GM20000 (cell line): ENCODE measurements at regions not wholly inside any gene's neighbourhood (a gene's known extent, or its start where the extent isn't known, plus 50 kb on each side); places are given as distances from the start of the nearest gene placed in this dataset.

Source experiments
- DNase-seq: peaks from one replicate; pipeline ENCODE4 v3.0.0; 2012; ENCODE audit warnings: low spot score
- TF ChIP-seq, protein P1 (sequence below): IDR thresholded peaks from 2 replicates; pipeline ENCODE4 v1.5.1; 2012; ENCODE audit warnings: mild to moderate bottlenecking, control low read depth; ENCODE audit errors: extremely low read depth, missing control alignments

- TF ChIP-seq, protein P1, sequence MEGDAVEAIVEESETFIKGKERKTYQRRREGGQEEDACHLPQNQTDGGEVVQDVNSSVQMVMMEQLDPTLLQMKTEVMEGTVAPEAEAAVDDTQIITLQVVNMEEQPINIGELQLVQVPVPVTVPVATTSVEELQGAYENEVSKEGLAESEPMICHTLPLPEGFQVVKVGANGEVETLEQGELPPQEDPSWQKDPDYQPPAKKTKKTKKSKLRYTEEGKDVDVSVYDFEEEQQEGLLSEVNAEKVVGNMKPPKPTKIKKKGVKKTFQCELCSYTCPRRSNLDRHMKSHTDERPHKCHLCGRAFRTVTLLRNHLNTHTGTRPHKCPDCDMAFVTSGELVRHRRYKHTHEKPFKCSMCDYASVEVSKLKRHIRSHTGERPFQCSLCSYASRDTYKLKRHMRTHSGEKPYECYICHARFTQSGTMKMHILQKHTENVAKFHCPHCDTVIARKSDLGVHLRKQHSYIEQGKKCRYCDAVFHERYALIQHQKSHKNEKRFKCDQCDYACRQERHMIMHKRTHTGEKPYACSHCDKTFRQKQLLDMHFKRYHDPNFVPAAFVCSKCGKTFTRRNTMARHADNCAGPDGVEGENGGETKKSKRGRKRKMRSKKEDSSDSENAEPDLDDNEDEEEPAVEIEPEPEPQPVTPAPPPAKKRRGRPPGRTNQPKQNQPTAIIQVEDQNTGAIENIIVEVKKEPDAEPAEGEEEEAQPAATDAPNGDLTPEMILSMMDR: no peak
- no peak for DNase-seq
Observed at GRCh38 chr6:4613795-4614194, 162.4 kb upstream of the CDYL start.

- TF ChIP-seq, protein P1: no peak
Observed at GRCh38 chr6:4613381-4613780, 162.8 kb upstream of the CDYL start.

DNA sequence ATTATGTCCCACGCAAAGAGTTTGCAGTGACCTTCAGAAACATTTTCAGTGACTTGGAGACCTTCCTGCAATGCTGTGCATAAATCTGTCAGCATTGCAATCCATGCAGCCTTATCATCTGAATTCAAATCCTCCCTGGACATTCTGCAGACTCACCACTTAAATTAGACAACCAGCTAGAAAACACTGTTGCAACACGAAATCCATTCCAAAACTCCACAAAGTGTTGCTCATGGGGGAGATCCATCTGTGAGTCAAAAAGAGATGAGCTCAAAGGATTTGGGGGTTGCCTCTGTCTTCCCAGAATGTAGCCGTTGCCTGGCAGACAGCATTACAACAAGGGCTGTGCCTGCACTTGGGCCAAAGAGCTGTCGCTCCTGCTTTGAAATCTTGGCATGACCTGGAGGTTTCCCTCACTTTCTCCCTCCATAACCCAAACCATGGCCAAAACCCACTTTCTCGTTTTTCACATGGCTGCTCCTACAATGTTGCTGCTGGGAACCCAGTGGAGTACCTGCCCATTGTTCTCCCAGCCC is 163.5 kb upstream of the CDYL start:
- TF ChIP-seq, protein P1: no peak
- DNase-seq: no peak

More at GRCh38 chr6:4613381-4613780, 162.8 kb upstream of the CDYL start:
- DNase-seq: no peak

DNA sequence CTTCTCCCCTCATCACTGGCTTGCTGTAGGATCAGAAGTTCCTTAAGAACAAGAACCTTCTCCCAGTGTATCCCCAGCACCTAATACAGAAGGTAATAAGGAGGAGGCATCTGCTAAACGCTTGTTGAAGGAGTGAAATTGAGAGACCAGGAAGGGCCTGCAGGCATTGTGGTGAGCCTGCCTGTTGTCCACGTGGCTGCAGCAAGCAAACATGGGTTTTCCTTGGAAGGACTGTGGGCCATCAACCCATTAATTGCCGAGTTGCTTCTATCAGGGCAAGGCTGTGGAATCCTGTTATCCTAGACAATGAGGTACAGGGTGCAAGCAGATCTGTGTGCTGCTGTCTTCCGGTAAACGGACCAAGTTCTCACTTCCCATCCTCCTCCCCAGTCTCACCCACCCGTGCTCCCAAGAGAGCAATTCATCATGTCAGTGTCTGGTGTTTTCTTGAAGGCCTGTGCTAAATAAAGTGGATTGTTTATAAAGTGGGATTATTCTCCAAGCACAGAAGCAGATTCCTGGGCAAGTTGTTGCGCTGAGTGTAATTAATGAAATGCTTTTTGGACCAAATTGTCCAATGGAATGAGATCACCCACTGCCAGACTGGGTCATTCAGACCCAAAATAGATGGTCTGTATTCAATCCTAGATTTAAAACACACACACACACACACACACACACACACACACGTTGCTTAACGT is 164.6 kb upstream of the CDYL start:
- DNase-seq: no peak
- TF ChIP-seq, protein P1: no peak

DNA sequence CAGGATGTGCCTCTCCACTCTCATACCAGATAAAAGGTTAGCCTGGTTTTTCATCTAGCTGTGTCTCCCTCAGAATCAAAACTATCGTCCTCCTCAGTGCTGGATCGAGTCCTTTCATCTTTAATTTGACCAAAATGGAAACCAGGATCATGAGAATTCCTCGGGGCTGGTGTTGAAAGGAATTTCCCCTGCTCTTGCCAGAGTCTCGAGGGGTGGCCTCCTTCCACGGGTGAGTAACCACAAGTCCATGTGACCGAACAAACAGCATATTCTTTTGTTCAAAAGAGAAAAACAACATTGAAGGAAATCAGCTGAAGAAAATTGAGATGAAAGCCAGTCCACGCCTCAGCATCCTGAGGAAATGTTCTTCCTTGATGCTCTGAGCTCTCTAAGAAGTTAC is 165.9 kb upstream of the CDYL start:
- TF ChIP-seq, protein P1: no peak
- no peak for DNase-seq

DNA sequence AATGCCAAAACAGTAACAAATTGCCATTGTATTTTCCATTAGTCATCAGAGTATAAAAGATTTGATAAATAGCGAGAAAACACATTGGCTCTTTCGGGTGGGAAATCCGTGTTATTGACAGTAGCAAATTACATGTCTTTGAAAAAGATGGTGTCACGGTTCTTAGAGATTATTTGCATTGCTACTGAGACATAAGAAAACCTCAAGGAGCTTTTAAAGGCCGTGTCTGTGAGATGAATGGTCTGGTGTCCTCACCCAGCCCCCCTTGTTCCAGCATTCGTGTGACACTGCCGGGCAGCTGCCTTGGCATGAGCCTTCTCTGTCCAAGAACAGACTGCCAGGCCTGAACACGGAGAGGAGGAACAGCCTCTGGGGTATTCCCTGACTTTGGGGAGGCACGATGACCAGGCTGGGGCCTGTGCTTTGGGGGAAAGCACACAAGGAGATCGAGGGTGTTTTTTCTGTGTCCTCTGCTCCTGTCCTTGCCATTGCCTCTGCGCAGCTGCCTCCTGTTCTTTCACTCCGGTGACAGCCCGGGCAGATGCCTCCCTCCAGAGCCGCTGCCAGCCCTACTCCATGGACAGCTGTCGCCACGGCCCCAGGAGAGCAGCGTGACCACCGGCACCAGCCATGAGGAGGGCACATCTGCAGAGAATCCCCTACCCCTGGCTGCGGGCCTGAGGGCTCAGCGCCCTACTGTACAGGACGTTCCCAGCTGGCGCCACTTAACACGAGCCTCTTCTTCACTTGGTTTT is 167.7 kb upstream of the CDYL start:
- no peak for DNase-seq

More for the DNA sequence above, 167.7 kb upstream of the CDYL start:
- TF ChIP-seq, protein P1: no peak
